ENCODE measurements at regions not wholly inside any gene's neighbourhood (a gene's known extent, or its start where the extent isn't known, plus 50 kb on each side); places are given as distances from the start of the nearest gene placed in this dataset.

GRCh38 chr13:65865206-65865605 is 1364.9 kb downstream of the PCDH9 start:
- H3K9me3 ChIP-seq = no peaks in the 10 kb centered on the region
- no peak overlapping the region for H3K4me3 ChIP-seq
- DNase-seq (ENCODE audit: low spot score) = no peak
- no peaks in the 10 kb centered on the region for H3K36me3 ChIP-seq
- H3K4me1 ChIP-seq = no peaks in the 10 kb centered on the region
- no peak for TF ChIP-seq CTCF (IDR thresholded peaks at IDR 0.05)
- no peaks in the 10 kb centered on the region for H3K27me3 ChIP-seq
- H3K27ac ChIP-seq = no peak overlapping the region

GRCh38 chr13:65864039-65864438 is 1366.1 kb downstream of the PCDH9 start:
- Histone ChIP-seq H3K36me3 (no peaks in the 10 kb centered on the region), H3K4me1 (no peaks in the 10 kb centered on the region), H3K27ac (no peak overlapping the region)

GRCh38 chr13:65860306-65860705 is 1369.8 kb downstream of the PCDH9 start:
- no peak for DNase-seq (ENCODE audit: low spot score)
- no peak for TF ChIP-seq CTCF (IDR thresholded peaks at IDR 0.05)
- no peaks in the 10 kb centered on the region for H3K27me3 ChIP-seq
- H3K36me3 ChIP-seq = no peaks in the 10 kb centered on the region
- no peak overlapping the region for H3K4me3 ChIP-seq
- H3K9me3 ChIP-seq = no peaks in the 10 kb centered on the region
- H3K4me1 ChIP-seq = no peaks in the 10 kb centered on the region
- no peak overlapping the region for H3K27ac ChIP-seq

More at GRCh38 chr13:65864039-65864438, 1366.1 kb downstream of the PCDH9 start:
- Histone ChIP-seq H3K27me3 (no peaks in the 10 kb centered on the region), H3K4me3 (no peak overlapping the region), H3K9me3 (no peaks in the 10 kb centered on the region)
- no peak for DNase-seq (ENCODE audit: low spot score)
- TF ChIP-seq CTCF (IDR thresholded peaks at IDR 0.05) = no peak

- H3K36me3 ChIP-seq = no peaks in the 10 kb centered on the region
- no peaks in the 10 kb centered on the region for H3K4me1 ChIP-seq
- H3K9me3 ChIP-seq = no peaks in the 10 kb centered on the region
- no peak for TF ChIP-seq CTCF (IDR thresholded peaks at IDR 0.05)
- H3K27me3 ChIP-seq = no peaks in the 10 kb centered on the region
- H3K4me3 ChIP-seq = no peak overlapping the region
- no peak overlapping the region for H3K27ac ChIP-seq
- no peak for DNase-seq (ENCODE audit: low spot score)
Measured at GRCh38 chr13:65857942-65858565, 1372.1 kb downstream of the PCDH9 start.

- H3K4me3 ChIP-seq = no peak overlapping the region
- no peaks in the 10 kb centered on the region for H3K4me1 ChIP-seq
- no peaks in the 10 kb centered on the region for H3K36me3 ChIP-seq
- no peaks in the 10 kb centered on the region for H3K27me3 ChIP-seq
- DNase-seq (ENCODE audit: low spot score) = no peak
- no peak for TF ChIP-seq CTCF (IDR thresholded peaks at IDR 0.05)
- H3K9me3 ChIP-seq = no peaks in the 10 kb centered on the region
- H3K27ac ChIP-seq = no peak overlapping the region
Measured at GRCh38 chr13:65856431-65856830, 1373.7 kb downstream of the PCDH9 start.

GRCh38 chr13:65855242-65855805 is 1374.8 kb downstream of the PCDH9 start:
- Histone ChIP-seq H3K4me1 (no peaks in the 10 kb centered on the region), H3K27ac (no peak overlapping the region), H3K4me3 (no peak overlapping the region), H3K36me3 (no peaks in the 10 kb centered on the region), H3K27me3 (no peaks in the 10 kb centered on the region), H3K9me3 (no peaks in the 10 kb centered on the region)
- no peak for DNase-seq (ENCODE audit: low spot score)
- TF ChIP-seq CTCF (IDR thresholded peaks at IDR 0.05) = no peak
